K562 (cell line): ENCODE measurements at regions not wholly inside any gene's neighbourhood (a gene's known extent, or its start where the extent isn't known, plus 50 kb on each side); places are given as distances from the start of the nearest gene placed in this dataset.

Source experiments
- DACH1 ChIP-seq: fragments of 450-650 bp; IDR thresholded peaks from 2 replicates; pipeline ENCODE4 v1.6.1; 2018; ENCODE audit not compliant: partially characterized antibody
- MAZ ChIP-seq, 2 experiments: fragments of 450-650 bp in 1 of 2; sonication (generic) in 1 of 2; formaldehyde crosslinking; IDR thresholded peaks in 1 of 2; conservative IDR thresholded peaks in 1 of 2; 2 replicates each; pipeline versions ENCODE4 v1.4.0 to v1.5.0; 2020; ENCODE audit warnings: mild to moderate bottlenecking in 1 of 2, missing genetic modification reagents in 1 of 2
- POLR3G ChIP-seq: IDR thresholded peaks from 2 replicates; pipeline ENCODE4 v1.6.1; 2011; ENCODE audit not compliant: insufficient read length, insufficient replicate concordance; ENCODE audit errors: extremely low read depth
- STAG1 ChIP-seq: sonication (generic); formaldehyde crosslinking; IDR thresholded peaks from 2 replicates; pipeline ENCODE4 v1.5.0; 2020; ENCODE audit warnings: missing genetic modification reagents, borderline replicate concordance
- ZBTB33 ChIP-seq: sonication (generic); formaldehyde crosslinking; IDR thresholded peaks from 2 replicates; pipeline ENCODE4 v1.8.1; 2023; ENCODE audit warnings: mild to moderate bottlenecking, missing genetic modification reagents
- ZFP36 ChIP-seq: fragments of 150-350 bp; IDR thresholded peaks from 2 replicates; pipeline ENCODE4 v1.6.1; 2018; ENCODE audit warnings: low read length, low read depth; ENCODE audit not compliant: partially characterized antibody
- ZNF318 ChIP-seq, 2 experiments: fragments of 450-650 bp; IDR thresholded peaks; 2 replicates each; pipeline ENCODE4 v1.6.1; 2016; ENCODE audit warnings: mild to moderate bottlenecking in 2 of 2, borderline replicate concordance in 1 of 2, low read depth in 1 of 2, moderate library complexity in 1 of 2

- TF ChIP-seq ZNF318 (IDR thresholded peaks at IDR 0.05; ENCODE audit: borderline replicate concordance in 1 of 2, low read depth in 1 of 2) (no peak), STAG1 (no peak), ZBTB33 (no peak), ZFP36 (no peak), MAZ (CRISPR knock-in tag; conservative IDR thresholded peaks at IDR 0.05 in 1 of 2, IDR thresholded peaks at IDR 0.05 in 1 of 2) (no peak), POLR3G (no peak), DACH1 (no peak)
Measured at GRCh38 chr1:167166690-167167075, 54.0 kb upstream of the POU2F1 start (continued).
